AG09309 (cell line): ENCODE measurements at regions not wholly inside any gene's neighbourhood (a gene's known extent, or its start where the extent isn't known, plus 50 kb on each side); places are given as distances from the start of the nearest gene placed in this dataset.

Experiments
- DNase-seq: peaks from one replicate; pipeline ENCODE4 v3.0.0-alpha.2; 2010; ENCODE audit warnings: low read depth
- H3K4me3 ChIP-seq: 2 replicates; pipeline ENCODE4 v1.5.1; 2011; ENCODE audit warnings: mild to moderate bottlenecking, low read depth, low read length, moderate library complexity; ENCODE audit not compliant: control insufficient read depth
- CTCF ChIP-seq: IDR thresholded peaks from 2 replicates; pipeline ENCODE4 v1.5.1; 2011; ENCODE audit warnings: mild to moderate bottlenecking, low read depth, low read length, inconsistent platforms; ENCODE audit not compliant: insufficient read depth, control insufficient read depth; ENCODE audit errors: missing control alignments

DNA sequence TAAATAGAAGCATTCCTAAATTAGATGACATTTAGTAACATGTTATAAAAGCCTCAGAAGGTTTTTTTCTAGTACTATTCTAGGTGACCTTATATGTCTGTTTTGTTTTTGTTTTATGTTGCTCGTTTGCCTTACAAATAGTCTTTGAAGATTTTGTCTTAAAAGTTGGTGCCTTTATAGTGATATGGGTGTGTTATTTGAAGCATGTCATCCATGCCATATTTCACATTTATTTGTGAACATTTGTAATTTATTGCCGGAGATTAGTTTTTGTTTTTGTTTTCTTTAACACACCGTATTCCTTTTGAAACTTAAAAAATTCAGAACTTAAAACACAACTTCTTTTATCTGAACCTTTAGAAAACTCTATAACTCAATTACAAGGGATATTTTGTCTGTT lies 422.8 kb upstream of the PCDH9 start:
- TF ChIP-seq CTCF = no peak
- no peak for DNase-seq
- no peak overlapping the region for H3K4me3 ChIP-seq

DNA sequence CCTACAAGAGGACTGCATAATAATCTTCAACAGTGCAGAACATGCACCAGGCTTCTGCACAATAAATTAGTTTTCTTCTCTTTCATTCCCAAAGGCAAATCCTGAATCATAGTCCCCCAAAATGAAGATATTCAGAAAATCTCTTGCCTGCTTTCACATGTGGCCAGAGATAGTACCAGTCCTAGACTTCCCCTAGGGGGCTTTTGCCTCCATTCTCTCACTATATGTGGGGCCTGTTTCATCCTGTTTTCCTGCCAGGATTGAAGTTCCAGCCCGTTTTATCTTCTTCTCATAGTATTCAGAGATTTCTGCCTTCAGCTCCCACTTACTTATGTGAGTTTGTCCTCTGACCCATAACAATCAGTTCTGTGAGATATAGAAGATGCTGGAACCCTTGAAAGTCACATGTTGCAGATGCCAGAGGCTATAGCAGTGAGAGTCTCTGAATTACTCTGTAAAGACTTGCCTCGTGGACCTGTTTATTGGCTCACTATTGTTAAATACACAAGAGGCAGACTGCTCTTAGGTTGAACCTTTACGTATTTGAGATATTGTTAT lies 421.9 kb upstream of the PCDH9 start:
- DNase-seq = no peak
- no peak for TF ChIP-seq CTCF
- H3K4me3 ChIP-seq = no peak overlapping the region

GRCh38 chr13:67650471-67650870 lies 420.3 kb upstream of the PCDH9 start:
- TF ChIP-seq CTCF = no peak
- DNase-seq = no peak
- H3K4me3 ChIP-seq = no peak overlapping the region

- no peak for DNase-seq
- H3K4me3 ChIP-seq = no peak overlapping the region
- no peak for TF ChIP-seq CTCF
Measured at GRCh38 chr13:67645874-67646467, 415.8 kb upstream of the PCDH9 start.

GRCh38 chr13:67643516-67644055 lies 413.4 kb upstream of the PCDH9 start:
- DNase-seq = no peak
- no peak for TF ChIP-seq CTCF

DNA sequence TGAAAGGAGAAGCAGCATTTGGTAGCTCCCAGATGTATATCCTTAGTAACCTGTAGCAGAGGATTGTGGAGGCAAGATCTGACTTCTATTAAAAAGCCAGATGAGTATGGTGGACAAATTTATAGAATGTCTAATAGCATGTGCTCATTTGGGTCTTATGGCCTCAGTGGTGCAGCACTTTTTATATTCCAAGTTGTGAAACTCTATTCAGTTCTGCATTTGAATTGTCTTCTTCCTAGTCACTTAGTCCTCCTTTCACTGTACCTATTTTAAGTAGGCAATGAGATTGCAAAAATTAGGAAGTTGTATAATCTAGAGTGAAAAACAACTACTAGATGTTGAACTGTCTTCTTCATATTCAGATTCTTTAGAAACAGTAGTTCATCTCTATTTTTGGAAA lies 412.5 kb upstream of the PCDH9 start:
- no peak for TF ChIP-seq CTCF
- no peak for DNase-seq
- H3K4me3 ChIP-seq = no peak overlapping the region

More at GRCh38 chr13:67643516-67644055, 413.4 kb upstream of the PCDH9 start:
- no peak overlapping the region for H3K4me3 ChIP-seq
